ENCODE measurements at regions not wholly inside any gene's neighbourhood (a gene's known extent, or its start where the extent isn't known, plus 50 kb on each side); places are given as distances from the start of the nearest gene placed in this dataset.

DNA sequence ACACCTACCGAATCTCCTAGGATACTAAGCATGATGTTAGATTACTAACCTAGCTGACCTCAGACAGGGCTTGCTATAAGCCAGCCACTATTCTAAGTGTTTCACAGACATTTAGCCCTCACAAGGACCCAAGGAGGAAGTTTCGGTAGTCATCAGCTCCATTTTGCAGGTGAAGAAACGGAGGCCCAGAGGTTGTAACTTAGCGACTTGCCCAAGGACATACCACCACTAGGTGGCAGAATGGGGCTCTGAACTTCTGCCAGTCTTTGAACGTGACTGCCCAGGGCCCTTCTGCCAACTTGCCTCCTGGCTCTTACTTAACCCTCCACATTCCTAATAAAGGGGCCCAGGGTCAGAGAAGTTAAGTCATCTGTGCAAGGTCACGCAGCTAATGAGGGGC, 283.5 kb downstream of the C1orf94 start:
- H4K20me1 ChIP-seq (ENCODE audit: insufficient read depth, low read length): no peaks in the 10 kb centered on the region
- Mint-ChIP-seq H3K27me3 (ENCODE audit: low read depth in 3 of 3) (peaks cover 1 to 5% (median 2%) of the 10 kb centered on the region in 3 donors), H3K9me3 (peaks cover 0 to 2% (median 0%) of the 10 kb centered on the region in 7 donors), H3K4me1 (no peaks in the 10 kb centered on the region), H3K4me3 (no peak overlapping the region), H3K36me3 (no peaks in the 10 kb centered on the region), H3K27ac (no peak overlapping the region)
- H3K9me3 ChIP-seq (replicated peaks in 1 of 2; ENCODE audit: control insufficient read depth in 1 of 2, insufficient read depth in 1 of 2, low read length in 2 of 2): no peaks in the 10 kb centered on the region
- WGBS (ENCODE audit: insufficient coverage): 45% methylated on average over 5 of the region's 6 CpGs
- no peaks in the 10 kb centered on the region for H3K36me3 ChIP-seq (replicated peaks in 1 of 2; ENCODE audit: control insufficient read depth in 1 of 2, insufficient read depth in 2 of 2, low read length in 2 of 2)
- no peaks in the 10 kb centered on the region for H3K79me2 ChIP-seq (ENCODE audit: insufficient read depth, low read length)
- H3K4me3 ChIP-seq (replicated peaks in 1 of 3; ENCODE audit: low read depth in 2 of 3, low read length in 3 of 3): no peak overlapping the region
- no peak overlapping the region for H3K9ac ChIP-seq (ENCODE audit: insufficient read depth, low read length, poor library complexity, severe bottlenecking)
- H3K27ac ChIP-seq (ENCODE audit: low read depth in 1 of 2, low read length in 2 of 2): no peak overlapping the region
- H2AFZ ChIP-seq (ENCODE audit: insufficient read depth, low read depth, low read length, poor library complexity, severe bottlenecking): no peak overlapping the region
- TF ChIP-seq, protein P1, sequence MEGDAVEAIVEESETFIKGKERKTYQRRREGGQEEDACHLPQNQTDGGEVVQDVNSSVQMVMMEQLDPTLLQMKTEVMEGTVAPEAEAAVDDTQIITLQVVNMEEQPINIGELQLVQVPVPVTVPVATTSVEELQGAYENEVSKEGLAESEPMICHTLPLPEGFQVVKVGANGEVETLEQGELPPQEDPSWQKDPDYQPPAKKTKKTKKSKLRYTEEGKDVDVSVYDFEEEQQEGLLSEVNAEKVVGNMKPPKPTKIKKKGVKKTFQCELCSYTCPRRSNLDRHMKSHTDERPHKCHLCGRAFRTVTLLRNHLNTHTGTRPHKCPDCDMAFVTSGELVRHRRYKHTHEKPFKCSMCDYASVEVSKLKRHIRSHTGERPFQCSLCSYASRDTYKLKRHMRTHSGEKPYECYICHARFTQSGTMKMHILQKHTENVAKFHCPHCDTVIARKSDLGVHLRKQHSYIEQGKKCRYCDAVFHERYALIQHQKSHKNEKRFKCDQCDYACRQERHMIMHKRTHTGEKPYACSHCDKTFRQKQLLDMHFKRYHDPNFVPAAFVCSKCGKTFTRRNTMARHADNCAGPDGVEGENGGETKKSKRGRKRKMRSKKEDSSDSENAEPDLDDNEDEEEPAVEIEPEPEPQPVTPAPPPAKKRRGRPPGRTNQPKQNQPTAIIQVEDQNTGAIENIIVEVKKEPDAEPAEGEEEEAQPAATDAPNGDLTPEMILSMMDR (IDR thresholded peaks at IDR 0.05): peak; percentile 75
- H3K27me3 ChIP-seq (ENCODE audit: control insufficient read depth in 2 of 2, insufficient read depth in 2 of 2, low read length in 2 of 2): no peaks in the 10 kb centered on the region
- peak; percentile 3 to 15 (median 6) for DNase-seq
- no peaks in the 10 kb centered on the region for H3K4me1 ChIP-seq (ENCODE audit: control insufficient read depth in 1 of 2, insufficient read depth in 2 of 2, low read length in 2 of 2)
- no peak overlapping the region for H3K4me2 ChIP-seq (replicated peaks; ENCODE audit: extremely low read depth, low read length, poor library complexity, severe bottlenecking)
- intact Hi-C loops (cut with micrococcal nuclease): loop anchor here (2.0 to 5.0 kb wide), 2 partner anchors 282 to 283 kb away; no protein-coding TSS in a partner anchor

DNA sequence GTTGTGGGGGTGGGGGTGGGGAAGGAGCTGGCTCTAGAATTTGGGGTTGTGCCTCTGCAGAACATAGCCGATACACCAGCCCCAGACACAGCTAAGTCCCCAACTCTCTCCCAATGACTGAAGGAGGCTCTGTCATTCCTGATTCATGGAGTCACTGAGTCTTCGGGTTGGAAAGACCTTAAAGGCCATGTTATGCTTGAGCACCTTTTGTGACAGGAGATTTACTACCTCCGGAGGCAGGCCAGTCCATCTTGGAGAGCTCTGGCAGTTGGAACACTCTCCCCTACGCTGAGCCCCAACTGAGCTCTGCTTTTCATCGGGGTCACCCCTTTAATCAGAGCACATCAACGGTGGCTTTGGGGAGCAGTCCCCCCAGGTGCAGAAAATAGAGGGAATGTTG, 284.4 kb upstream of the GJB5 start:
- no peak overlapping the region for H3K27ac Mint-ChIP-seq
- H3K4me2 ChIP-seq (replicated peaks; ENCODE audit: extremely low read depth, low read length, poor library complexity, severe bottlenecking): no peak overlapping the region
- H3K9me3 Mint-ChIP-seq: peaks cover 0 to 2% (median 0%) of the 10 kb centered on the region in 7 donors
- no peak overlapping the region for H3K9ac ChIP-seq (ENCODE audit: insufficient read depth, low read length, poor library complexity, severe bottlenecking)
- no peaks in the 10 kb centered on the region for H3K36me3 ChIP-seq (replicated peaks in 1 of 2; ENCODE audit: control insufficient read depth in 1 of 2, insufficient read depth in 2 of 2, low read length in 2 of 2)
- no peak overlapping the region for H3K4me3 Mint-ChIP-seq
- peaks cover 0 to 6% of the 10 kb centered on the region in 2 donors for H3K27me3 ChIP-seq (ENCODE audit: control insufficient read depth in 2 of 2, insufficient read depth in 2 of 2, low read length in 2 of 2)
- no peaks in the 10 kb centered on the region for H3K9me3 ChIP-seq (replicated peaks in 1 of 2; ENCODE audit: control insufficient read depth in 1 of 2, insufficient read depth in 1 of 2, low read length in 2 of 2)
- no peak overlapping the region for H3K4me3 ChIP-seq (replicated peaks in 1 of 3; ENCODE audit: low read depth in 2 of 3, low read length in 3 of 3)
- no peaks in the 10 kb centered on the region for H3K36me3 Mint-ChIP-seq
- TF ChIP-seq, protein P1 (IDR thresholded peaks at IDR 0.05): no peak
- H2AFZ ChIP-seq (ENCODE audit: insufficient read depth, low read depth, low read length, poor library complexity, severe bottlenecking): no peak overlapping the region
- H3K4me1 ChIP-seq (ENCODE audit: control insufficient read depth in 1 of 2, insufficient read depth in 2 of 2, low read length in 2 of 2): no peaks in the 10 kb centered on the region
- no peaks in the 10 kb centered on the region for H3K4me1 Mint-ChIP-seq
- no peak overlapping the region for H3K27ac ChIP-seq (ENCODE audit: low read depth in 1 of 2, low read length in 2 of 2)
- no peaks in the 10 kb centered on the region for H4K20me1 ChIP-seq (ENCODE audit: insufficient read depth, low read length)
- peaks cover 4 to 14% (median 12%) of the 10 kb centered on the region in 3 donors for H3K27me3 Mint-ChIP-seq (ENCODE audit: low read depth in 3 of 3)
- DNase-seq: no peak
- no peaks in the 10 kb centered on the region for H3K79me2 ChIP-seq (ENCODE audit: insufficient read depth, low read length)
- intact Hi-C loops (cut with micrococcal nuclease): no loop called here
- WGBS (ENCODE audit: insufficient coverage): 0% methylated on average over 1 of the region's 6 CpGs
